IMR-90 (cell line): ENCODE measurements at regions not wholly inside any gene's neighbourhood (a gene's known extent, or its start where the extent isn't known, plus 50 kb on each side); places are given as distances from the start of the nearest gene placed in this dataset.

Experiments
- CHD1 ChIP-seq: IDR thresholded peaks from 2 replicates; pipeline ENCODE4 v1.6.1; 2012; ENCODE audit warnings: low read depth, low read length, improper control_type of control experiment
- FOS ChIP-seq: fragments of 150-350 bp; IDR thresholded peaks from 2 replicates; pipeline ENCODE4 v1.6.1; 2016; ENCODE audit warnings: low read depth, low read length
- POLR2A ChIP-seq: IDR thresholded peaks from 2 replicates; pipeline ENCODE4 v1.6.1; 2012; ENCODE audit warnings: mild to moderate bottlenecking, low read depth, low read length
- RFX5 ChIP-seq: IDR thresholded peaks from 2 replicates; pipeline ENCODE4 v1.8.0; 2012; ENCODE audit warnings: low read depth, mild to moderate bottlenecking, low read length, moderate library complexity
- SMC3 ChIP-seq: fragments of 150-350 bp; IDR thresholded peaks from 2 replicates; pipeline ENCODE4 v1.6.1; 2016; ENCODE audit warnings: low read depth, mild to moderate bottlenecking, antibody characterized with exemption, low read length, moderate library complexity
- TF ChIP-seq, protein P1 (sequence below): conservative IDR thresholded peaks from 2 replicates; pipeline ENCODE4 v1.5.1; 2012; ENCODE audit warnings: mild to moderate bottlenecking, low read depth, low read length, improper control_type of control experiment
- TF ChIP-seq, protein P2 (sequence below): fragments of 150-350 bp; IDR thresholded peaks from 2 replicates; pipeline ENCODE4 v1.6.1; 2017; ENCODE audit warnings: mild to moderate bottlenecking, antibody characterized with exemption, low read length, low read depth
- TF ChIP-seq, protein P3 (sequence below): fragments of 150-350 bp; IDR thresholded peaks from 2 replicates; pipeline ENCODE4 v1.6.1; 2016; ENCODE audit warnings: low read depth, mild to moderate bottlenecking, low read length, moderate library complexity, borderline replicate concordance

DNA sequence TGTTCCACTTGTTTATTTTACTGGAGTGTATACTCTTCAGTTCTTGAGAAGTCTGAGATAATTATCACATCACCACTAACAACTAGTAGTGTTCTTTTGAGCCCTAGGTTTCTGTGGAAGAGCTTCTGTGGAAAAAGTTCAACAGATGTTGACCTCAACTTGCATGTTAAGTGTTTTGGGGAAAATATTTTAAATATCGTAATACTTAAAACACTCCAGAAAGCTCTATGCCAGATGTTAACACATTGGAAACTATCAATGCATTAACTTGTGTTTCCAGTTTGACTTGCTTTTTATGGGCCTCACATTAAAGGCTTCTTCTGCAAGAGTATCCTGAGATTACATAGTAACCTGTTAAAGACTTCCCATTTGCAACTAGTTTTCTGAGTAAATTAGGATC, 173.1 kb downstream of the DUSP6 start:
- no peak for TF ChIP-seq SMC3
- TF ChIP-seq RFX5, result no peak
- TF ChIP-seq CHD1, result no peak
- TF ChIP-seq, protein P1, sequence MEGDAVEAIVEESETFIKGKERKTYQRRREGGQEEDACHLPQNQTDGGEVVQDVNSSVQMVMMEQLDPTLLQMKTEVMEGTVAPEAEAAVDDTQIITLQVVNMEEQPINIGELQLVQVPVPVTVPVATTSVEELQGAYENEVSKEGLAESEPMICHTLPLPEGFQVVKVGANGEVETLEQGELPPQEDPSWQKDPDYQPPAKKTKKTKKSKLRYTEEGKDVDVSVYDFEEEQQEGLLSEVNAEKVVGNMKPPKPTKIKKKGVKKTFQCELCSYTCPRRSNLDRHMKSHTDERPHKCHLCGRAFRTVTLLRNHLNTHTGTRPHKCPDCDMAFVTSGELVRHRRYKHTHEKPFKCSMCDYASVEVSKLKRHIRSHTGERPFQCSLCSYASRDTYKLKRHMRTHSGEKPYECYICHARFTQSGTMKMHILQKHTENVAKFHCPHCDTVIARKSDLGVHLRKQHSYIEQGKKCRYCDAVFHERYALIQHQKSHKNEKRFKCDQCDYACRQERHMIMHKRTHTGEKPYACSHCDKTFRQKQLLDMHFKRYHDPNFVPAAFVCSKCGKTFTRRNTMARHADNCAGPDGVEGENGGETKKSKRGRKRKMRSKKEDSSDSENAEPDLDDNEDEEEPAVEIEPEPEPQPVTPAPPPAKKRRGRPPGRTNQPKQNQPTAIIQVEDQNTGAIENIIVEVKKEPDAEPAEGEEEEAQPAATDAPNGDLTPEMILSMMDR, result no peak
- no peak for TF ChIP-seq POLR2A
- TF ChIP-seq, protein P2, sequence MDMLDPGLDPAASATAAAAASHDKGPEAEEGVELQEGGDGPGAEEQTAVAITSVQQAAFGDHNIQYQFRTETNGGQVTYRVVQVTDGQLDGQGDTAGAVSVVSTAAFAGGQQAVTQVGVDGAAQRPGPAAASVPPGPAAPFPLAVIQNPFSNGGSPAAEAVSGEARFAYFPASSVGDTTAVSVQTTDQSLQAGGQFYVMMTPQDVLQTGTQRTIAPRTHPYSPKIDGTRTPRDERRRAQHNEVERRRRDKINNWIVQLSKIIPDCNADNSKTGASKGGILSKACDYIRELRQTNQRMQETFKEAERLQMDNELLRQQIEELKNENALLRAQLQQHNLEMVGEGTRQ, result no peak
- TF ChIP-seq, protein P3, sequence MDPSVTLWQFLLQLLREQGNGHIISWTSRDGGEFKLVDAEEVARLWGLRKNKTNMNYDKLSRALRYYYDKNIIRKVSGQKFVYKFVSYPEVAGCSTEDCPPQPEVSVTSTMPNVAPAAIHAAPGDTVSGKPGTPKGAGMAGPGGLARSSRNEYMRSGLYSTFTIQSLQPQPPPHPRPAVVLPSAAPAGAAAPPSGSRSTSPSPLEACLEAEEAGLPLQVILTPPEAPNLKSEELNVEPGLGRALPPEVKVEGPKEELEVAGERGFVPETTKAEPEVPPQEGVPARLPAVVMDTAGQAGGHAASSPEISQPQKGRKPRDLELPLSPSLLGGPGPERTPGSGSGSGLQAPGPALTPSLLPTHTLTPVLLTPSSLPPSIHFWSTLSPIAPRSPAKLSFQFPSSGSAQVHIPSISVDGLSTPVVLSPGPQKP, result no peak
- TF ChIP-seq FOS, result no peak
